Middle frontal gyrus (tissue), 1 donor: ENCODE measurements at regions not wholly inside any gene's neighbourhood (a gene's known extent, or its start where the extent isn't known, plus 50 kb on each side); places are given as distances from the start of the nearest gene placed in this dataset.

Experiments used
- DNase-seq: peaks from one replicate; pipeline ENCODE4 v3.0.0-alpha.2; 2015; ENCODE audit warnings: low spot score; ENCODE audit errors: extremely low spot score

DNA sequence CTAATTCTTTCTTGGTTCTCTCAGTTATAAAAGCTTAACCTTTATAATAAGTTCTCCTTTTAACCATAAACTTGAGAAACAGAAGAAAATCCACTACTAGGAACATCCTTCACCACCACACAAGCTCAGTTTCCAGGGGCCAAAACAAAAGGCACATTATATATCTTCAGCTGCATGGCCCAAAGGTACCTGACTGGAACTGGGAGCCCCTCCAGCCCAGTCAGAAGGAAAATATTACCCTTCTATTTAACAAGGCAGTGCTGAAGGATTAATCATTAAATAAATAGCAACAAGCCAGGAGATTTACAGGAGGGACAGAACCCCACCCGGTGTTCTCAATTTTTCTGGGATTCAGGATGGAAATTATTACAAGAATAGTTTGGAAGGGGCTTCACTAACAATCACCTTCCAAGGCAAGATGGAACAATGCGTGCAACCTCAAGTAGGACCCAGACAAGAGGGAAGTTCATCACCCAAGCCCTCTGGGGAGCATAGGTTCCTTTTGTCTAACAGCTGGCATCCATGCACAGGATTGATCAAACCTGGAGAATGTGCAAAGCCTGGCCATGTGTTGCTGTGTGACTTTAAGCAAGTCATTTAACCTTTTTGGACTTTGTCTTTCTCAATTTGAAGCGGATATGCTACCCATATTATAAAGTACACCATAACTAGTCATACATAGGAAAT lies 159.6 kb upstream of the SETBP1 start:
- no peak for DNase-seq

DNA sequence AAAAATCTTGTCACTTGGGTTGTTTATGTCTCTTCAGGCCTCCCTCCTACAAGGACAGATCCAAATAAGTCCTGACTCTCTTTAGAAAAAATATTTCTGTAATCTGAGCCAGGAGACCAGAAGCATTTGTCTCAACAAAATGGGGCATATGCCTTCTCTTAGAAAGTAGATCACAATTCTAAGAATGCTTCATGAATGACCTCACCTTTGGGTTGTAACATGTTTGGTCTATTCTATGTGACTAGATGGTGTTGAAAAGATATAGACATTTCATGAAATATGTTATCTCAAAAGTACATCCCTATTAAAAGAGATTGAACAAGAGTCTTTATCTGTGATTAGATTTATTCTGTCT lies 159.0 kb upstream of the SETBP1 start:
- DNase-seq, result no peak

- DNase-seq, result no peak
These were observed 153.8 kb upstream of the SETBP1 start for GRCh38 chr18:44526705-44527415.

- no peak for DNase-seq
These were observed 147.6 kb upstream of the SETBP1 start for GRCh38 chr18:44533071-44533470.

DNA sequence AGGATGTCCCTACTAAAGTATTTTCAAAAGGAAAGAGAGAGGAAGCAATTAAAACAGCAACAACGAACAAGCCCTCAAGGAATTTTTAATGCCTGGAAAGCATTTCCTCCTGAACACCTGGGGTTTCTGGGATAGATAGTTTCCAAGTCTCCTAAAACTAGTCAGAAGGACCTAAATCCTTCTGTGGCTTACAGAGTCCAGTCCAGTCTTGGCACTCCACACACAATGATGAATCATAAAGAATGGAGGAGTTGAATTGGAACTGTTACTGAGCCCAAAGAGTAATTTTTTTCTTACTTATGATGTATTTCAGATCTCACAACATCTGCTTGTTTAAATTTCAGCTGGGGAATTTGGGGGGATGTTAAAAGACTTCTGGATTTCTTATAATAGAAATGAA lies 144.6 kb upstream of the SETBP1 start:
- DNase-seq, result peak; percentile 8

DNA sequence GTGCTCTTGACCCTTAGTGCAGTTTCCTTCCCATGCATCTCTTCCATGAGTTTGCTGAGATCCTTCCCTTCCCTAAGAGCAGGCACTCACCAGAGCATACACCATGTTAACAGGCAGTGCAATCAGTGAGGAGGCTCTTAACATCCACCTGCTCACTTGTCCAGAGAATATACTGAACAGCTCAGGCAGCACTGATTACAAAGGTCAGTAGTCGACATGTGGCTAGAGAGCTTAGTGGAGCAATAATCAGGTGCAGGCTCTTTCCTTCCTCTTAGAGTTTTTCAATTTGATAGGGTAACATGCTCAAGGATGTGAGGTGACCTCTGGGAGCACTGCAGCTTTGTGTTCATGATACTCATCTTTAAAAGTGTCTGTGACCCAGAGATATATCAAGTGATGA lies 144.1 kb upstream of the SETBP1 start:
- DNase-seq, result no peak

DNA sequence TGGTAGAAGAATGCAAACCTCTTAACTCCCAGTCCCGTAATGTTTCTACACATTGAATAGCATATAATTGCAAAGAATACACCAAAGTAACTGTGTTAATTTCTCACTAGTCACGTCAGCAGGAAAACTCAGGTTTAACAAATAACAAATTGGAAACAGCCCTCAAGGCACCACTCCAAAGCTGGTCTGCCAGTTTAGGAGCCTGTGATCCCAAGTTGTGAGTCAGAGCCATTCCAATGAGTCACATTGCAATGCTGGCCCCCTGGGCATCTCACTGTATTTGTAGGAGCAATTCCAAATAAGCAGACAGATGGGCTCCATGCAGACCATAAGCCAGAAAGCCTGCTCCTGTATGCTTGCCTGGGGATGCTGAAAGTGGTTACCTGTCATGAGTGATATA lies 143.2 kb upstream of the SETBP1 start:
- DNase-seq, result no peak

DNA sequence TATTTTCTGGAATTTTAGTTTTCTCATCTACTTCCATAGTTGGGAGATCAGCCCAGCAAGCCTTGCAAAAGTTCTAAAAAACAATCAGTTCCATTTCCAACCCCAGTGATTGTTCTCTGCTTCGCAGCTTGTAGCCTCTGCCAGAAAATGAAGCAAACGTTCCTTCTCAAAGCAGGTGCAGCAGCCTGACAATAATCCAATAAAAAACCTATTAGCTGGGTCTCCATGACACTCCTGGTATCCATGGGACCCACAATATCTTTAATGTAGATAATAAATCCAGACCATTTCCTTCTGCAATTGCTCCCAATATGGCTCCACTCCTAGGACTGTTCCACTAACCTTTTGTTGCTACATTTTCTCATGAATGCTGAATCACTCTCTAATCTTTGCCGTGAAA lies 140.8 kb upstream of the SETBP1 start:
- no peak for DNase-seq

- no peak for DNase-seq
These were observed 139.5 kb upstream of the SETBP1 start for GRCh38 chr18:44541159-44541558.

GRCh38 chr18:44541781-44542180 lies 138.9 kb upstream of the SETBP1 start:
- DNase-seq, result no peak

DNA sequence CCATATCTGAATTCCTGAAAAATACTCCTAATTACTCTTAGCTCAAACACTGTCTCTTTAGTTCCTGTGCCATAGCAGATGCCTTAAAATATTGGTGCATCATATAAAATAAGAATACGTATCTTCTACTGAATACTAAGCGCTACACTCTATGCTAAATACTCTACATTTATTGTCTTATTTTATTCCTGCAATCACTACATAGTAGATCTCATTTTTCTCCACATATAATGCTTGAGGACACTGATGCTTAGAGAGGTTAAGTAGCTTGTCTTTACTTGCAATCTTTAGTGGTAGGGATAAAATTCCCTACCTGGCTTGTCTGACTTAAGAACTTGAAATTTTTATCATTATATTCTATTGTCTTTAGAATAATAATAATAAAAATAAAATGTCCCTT lies 137.3 kb upstream of the SETBP1 start:
- DNase-seq, result no peak

DNA sequence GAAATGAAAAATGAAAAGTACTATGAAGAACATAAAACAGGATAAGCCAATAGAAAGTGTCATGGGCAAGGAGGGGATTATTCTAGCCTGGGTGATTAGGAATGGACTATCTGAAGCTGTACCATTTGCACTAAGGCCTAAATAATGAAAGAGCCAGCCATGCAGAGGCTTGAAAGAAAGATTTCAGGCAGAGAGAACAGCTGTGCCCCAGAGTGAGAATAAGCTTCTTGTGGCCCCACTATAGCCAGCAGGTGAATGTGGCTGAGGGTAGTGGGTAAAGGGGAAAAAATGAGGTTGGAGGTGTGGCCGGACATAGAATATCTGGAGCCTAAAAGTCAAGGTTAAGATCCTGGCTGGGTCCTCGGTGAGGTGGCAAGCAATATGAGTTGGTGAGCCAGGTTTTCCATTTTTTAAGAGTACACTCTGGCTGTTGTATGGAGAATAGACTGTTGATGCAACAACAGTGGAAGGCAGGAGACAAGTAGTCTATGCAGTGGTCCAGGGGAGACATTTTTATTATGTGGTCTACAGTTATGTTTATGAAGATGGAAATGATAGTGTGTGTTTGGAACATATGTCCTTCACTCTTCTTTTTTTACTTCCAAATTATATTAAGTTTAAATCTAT lies 135.2 kb upstream of the SETBP1 start:
- no peak for DNase-seq

GRCh38 chr18:44546954-44547353 lies 133.7 kb upstream of the SETBP1 start:
- DNase-seq, result no peak

DNA sequence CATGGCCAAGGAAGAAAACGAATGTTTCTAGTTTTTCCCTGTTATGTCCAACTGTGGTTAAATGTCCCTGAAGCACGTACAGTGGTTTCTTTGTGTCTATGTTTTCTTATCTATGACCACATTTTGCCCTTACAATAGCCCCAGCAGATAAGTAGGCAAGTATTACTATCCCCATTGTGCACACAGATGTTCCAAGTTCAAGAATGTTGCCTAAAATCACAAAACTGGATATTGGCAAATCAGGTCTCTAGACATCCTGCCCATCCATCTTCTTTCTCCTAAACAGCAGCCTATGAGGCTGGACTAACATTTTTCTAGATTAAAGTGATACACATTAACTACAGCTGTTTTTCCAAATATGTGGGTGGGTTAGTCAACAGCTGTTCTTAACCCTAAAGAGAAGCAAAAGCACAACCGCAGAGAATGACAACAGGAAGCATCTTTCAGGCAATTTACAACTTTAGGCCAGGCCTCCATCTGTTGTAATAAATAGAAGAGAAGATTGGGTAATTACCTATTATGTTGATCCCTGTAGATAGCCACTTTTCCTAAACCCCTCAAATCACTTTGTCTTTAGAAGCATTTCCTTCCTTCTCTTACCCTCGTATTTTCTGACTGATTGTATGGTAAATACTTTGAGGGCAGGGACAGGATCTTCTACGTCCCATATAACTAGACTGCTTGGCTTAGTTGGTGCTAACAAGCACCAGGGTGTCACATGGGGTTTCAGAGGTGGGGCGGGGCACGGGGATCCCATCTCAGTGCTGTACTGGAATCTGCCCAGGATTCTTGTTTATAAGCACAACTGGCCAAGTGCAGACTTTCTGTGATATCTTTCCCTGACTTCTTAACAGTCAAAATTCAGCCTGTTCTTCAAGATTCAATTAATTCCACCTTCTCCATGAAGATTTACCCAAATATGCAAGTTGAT lies 132.1 kb upstream of the SETBP1 start:
- DNase-seq, result no peak

DNA sequence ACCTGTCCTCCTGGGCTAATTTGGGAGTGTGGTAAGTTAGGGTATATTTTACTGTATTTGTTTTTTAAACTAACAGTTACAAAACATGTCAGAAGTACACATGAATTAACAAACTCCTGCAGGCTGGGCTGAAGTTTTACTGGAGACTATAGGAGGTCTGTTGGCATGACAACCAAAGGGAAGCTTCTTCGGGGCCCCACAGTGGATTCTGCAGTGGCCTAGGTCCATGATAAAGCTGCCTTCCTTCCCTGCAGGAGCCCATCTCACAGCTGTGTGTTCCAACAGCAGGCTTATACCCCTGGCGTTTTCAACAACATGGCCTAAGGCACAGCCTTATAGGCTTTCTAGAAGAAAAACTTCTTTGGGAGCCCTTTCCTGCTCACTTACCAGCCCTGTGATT lies 128.0 kb upstream of the SETBP1 start:
- no peak for DNase-seq

DNA sequence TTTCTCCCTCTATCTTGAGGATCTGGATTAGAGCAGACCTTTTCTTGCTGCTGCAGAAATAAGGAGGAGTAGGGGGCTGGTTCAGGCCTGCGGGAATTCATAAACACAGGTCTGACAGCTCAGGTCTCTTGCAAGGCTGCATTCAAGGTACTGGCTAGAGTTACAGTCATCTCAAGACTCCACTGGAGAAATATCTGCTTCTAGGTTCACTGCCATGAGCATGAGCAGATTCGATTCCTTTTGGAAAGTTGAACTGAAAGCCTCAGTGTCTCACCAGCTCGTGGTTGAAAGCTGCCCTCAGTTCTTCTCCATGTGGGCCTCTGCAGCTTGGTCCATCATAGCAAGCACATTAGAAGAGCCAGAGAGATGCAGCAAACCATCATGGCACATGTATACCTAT lies 124.4 kb upstream of the SETBP1 start:
- no peak for DNase-seq

DNA sequence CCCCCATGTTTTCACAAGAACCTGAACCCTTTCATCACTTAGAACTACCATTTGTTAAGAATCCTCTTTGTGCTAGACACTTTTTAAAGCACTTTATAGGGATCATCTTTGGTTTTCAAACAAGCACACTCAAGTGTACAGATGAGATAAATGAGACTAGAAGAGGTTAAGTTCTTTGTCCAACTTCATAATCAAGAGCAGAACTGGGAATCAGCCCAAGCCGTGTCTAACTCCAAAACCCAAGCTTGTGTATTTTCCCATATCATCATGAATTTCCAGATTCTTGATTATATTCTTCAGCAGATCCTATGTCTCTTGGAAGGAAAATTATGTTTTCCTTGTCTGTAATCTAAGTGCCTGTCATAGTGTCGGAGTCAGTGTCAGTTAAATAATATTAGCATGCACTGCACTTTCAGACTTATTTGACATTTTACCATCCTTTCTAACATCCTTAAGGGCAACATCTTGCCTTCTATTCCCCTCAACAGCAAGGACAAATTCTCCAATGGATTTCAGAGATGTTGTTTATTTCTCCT lies 123.0 kb upstream of the SETBP1 start:
- no peak for DNase-seq

DNA sequence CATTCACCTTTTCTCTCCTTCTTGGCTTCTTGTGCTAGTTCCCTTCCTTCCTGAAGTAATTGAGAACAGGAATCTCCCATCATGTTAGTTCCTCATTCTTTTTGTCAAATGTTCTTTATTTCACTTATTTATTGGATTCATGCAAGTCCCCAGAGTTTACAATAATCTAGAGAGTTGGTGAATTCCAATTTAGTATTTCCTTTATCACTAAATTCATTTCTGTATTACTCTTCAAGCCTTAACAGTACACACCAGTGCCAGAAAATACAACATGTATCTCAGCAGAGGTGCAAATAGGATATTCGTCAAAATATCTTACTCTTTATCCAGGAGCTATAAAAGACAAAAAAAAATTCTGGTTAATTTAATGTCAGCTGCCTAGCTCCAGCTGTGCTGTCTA lies 121.9 kb upstream of the SETBP1 start:
- no peak for DNase-seq

DNA sequence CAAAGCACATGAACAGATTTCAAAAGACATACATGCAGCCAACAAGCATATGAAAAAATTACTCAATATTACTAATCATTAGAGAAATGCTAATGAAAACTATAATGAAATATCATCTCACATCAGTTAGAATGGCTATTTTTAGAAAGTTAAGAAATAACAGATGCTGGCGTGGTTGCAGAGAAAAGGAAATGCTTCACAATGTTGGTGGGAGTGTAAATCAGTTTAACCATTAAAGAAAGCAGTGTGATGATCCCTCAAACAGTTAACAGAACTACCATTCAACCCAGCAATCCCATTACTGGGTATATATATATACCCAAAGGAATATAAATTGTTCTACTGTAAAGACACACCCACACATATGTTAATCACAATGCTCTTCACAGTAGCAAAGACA lies 117.7 kb upstream of the SETBP1 start:
- DNase-seq, result no peak

DNA sequence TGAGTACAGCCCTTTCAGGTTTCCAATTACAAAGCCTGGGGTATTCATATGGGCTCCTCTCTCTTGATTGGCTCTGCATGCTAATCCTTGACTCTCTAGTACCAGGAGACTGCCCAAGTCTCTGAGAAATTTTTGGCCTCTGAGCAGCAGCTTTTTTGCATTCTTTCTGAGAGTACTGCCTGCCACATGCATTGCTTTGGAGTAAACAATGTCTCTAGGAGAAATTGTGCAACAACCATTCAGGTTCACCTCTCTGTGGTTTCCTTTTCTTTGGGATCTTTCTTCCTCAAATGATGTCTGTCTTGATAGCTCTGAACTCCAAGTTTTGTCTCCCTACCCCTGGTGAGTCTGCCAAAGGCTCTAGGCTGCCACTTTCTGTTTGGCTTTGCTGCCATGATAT lies 115.8 kb upstream of the SETBP1 start:
- no peak for DNase-seq

DNA sequence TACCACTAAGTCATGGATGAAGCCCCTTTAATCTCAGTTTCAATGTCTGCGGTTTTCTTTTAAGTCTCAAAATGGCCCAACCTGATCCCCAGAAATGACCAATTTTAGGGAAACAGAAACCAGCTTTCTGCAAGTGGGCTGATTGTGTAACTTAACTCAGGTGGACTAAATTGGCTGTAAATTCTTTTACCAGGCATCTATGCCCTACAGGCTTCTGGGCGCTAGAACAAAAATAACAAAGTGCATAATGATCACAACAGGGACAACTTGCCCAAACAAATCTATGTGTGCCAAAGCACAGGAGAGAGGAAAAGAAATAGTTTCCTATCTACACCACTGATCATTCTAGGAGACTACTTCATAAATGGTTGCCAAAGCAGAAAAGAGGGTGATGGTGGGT lies 112.3 kb upstream of the SETBP1 start:
- DNase-seq, result no peak

GRCh38 chr18:44568986-44569385 lies 111.7 kb upstream of the SETBP1 start:
- DNase-seq, result no peak
